ENCODE measurements at regions not wholly inside any gene's neighbourhood (a gene's known extent, or its start where the extent isn't known, plus 50 kb on each side); places are given as distances from the start of the nearest gene placed in this dataset.
"Not testable (repeated sequence)": the region's sequence is repeated elsewhere in the genome, so short reads cannot be mapped to it uniquely, and the experiment has no call there.

DNA sequence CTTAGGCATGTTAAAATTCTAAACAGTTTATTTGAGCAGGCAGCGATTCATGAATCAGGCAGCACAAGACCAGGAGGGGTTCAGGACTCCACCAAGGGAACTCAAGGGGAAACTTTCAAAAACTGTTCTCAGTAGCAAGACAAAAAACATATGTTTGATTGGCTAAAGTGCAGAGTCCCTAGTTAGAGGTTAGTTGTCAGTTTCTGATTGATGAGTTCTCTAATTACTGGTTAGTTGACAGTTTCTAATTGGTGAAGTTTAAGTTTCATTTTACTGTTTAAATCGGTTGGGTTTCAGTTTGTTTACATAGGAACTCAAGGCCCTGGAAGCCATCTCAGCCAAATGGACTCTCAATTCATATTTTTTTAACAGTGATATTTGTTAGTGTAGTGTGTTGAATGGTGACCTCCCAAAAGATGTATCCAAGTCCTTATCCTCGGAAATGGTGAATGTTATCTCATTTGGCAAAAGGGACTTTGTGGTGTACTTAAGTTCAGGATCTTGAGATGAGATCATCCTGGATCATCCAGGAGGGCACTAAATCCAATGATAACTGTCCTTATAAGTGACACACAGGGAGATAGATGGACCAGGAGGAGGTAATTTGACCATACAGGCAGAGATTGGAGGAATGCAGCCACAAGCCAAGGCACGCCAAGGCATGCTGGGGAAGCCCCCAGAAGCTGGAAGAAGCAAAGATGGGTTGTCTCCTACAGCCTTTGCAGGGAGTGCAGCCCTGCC lies 219.2 kb upstream of the RAI14 start:
- no peaks in the 10 kb centered on the region for H3K9me3 ChIP-seq (ENCODE audit: control insufficient read depth, low read length)
- H3K4me1 ChIP-seq (ENCODE audit: control insufficient read depth, insufficient read depth, low read length), result no peaks in the 10 kb centered on the region
- no peak overlapping the region for H3K4me3 ChIP-seq (ENCODE audit: low read length)
- no peaks in the 10 kb centered on the region for H3K36me3 ChIP-seq (ENCODE audit: control insufficient read depth, insufficient read depth, low read length)
- H3K9ac ChIP-seq (ENCODE audit: low read length), result no peak overlapping the region
- H3K27me3 ChIP-seq (ENCODE audit: control insufficient read depth, insufficient read depth, low read length), result no peaks in the 10 kb centered on the region

DNA sequence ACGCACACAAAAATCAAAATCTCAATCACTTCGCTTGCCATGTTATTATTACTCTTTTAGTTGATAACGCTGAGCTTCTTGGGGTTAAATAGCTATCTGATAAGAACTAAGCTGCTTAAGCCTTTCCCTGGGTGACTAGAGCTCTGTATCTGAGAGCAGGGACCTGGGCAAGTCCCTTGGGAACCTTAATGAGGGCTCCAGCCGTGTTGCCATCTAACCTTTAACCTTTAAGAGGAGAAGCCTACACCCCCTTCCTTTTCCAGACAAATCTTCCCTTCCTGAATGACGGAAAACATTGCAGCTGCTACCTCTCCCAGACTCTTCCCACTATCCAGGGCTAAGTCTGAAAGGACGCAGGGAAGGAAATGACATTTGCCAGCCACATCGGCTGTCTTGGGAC lies 216.5 kb upstream of the RAI14 start:
- H3K9me3 ChIP-seq (ENCODE audit: control insufficient read depth, low read length), result no peaks in the 10 kb centered on the region
- H3K9ac ChIP-seq (ENCODE audit: low read length), result no peak overlapping the region
- H3K4me3 ChIP-seq (ENCODE audit: low read length), result no peak overlapping the region
- H3K4me1 ChIP-seq (ENCODE audit: control insufficient read depth, insufficient read depth, low read length), result no peaks in the 10 kb centered on the region
- H3K36me3 ChIP-seq (ENCODE audit: control insufficient read depth, insufficient read depth, low read length), result no peaks in the 10 kb centered on the region
- H3K27me3 ChIP-seq (ENCODE audit: control insufficient read depth, insufficient read depth, low read length), result no peaks in the 10 kb centered on the region

DNA sequence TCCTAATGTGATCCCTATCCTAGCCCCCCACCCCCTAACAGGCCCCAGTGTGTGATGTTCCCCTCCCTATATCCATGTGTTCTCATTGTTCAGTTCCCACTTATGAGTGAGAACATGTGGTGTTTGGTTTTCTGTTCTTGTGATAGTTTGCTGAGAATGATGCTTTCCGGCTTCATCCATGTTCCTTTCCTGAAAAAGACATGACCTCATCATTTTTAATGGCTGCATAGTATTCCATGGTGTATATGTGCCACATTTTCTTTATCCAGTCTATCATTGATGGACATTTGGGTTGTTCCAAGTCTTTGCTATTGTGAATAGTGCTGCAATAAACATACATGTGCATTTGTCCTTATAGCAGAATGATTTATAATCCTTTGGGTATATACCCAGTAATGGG lies 214.4 kb upstream of the RAI14 start:
- not testable (repeated sequence) for H3K27me3 ChIP-seq (ENCODE audit: control insufficient read depth, insufficient read depth, low read length); H3K9me3 ChIP-seq (ENCODE audit: control insufficient read depth, low read length); H3K4me3 ChIP-seq (ENCODE audit: low read length); H3K4me1 ChIP-seq (ENCODE audit: control insufficient read depth, insufficient read depth, low read length); H3K36me3 ChIP-seq (ENCODE audit: control insufficient read depth, insufficient read depth, low read length); H3K9ac ChIP-seq (ENCODE audit: low read length)

DNA sequence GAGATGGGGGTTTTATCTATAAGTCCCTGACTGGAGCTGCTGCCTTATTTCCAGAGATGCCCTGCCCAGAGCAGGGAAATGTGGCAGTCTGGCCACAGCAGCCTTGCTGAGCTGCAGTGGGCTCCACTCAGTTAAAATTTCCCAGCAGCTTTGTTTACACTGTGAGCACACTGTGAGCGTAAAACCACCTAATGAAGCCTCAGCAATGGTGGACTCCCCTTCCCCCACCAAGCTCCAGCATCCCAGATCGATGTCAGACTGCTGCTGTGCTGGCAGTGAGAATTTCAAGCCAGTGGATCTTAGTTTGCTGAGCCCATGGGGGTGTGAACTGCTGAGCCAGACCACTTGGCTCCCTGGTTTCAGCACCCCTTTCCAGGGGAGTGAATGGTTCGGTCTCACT lies 208.7 kb upstream of the RAI14 start:
- Histone ChIP-seq H3K4me1 (ENCODE audit: control insufficient read depth, insufficient read depth, low read length) (peaks cover 7% of the 10 kb centered on the region), H3K27me3 (ENCODE audit: control insufficient read depth, insufficient read depth, low read length) (no peaks in the 10 kb centered on the region)

DNA sequence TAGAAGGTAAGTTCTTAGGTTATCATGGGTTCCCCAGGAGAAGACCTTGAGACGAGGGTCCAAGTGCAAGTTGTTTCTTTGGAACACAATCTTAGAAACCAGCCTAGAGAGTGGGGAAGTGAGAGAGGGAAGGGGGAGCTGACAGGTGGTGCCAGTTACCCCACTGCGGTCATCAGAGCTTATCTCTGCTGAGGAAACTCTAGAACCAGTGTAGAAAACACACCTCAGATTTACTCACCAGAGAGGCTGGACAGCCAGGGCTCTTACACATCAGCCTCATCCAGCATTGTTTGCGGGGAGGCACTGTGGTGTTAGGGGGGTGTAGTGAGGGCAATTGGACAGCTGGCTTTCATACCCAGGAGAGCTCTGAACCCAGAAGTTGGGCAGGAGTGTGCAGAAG lies 206.5 kb upstream of the RAI14 start:
- no peaks in the 10 kb centered on the region for H3K9me3 ChIP-seq (ENCODE audit: control insufficient read depth, low read length)
- H3K27me3 ChIP-seq (ENCODE audit: control insufficient read depth, insufficient read depth, low read length), result no peaks in the 10 kb centered on the region
- no peaks in the 10 kb centered on the region for H3K36me3 ChIP-seq (ENCODE audit: control insufficient read depth, insufficient read depth, low read length)
- H3K9ac ChIP-seq (ENCODE audit: low read length), result no peak overlapping the region
- H3K4me1 ChIP-seq (ENCODE audit: control insufficient read depth, insufficient read depth, low read length), result peaks cover 7% of the 10 kb centered on the region
- H3K4me3 ChIP-seq (ENCODE audit: low read length), result no peak overlapping the region

More for the DNA sequence above, 208.7 kb upstream of the RAI14 start:
- Histone ChIP-seq H3K9ac (ENCODE audit: low read length) (no peak overlapping the region), H3K9me3 (ENCODE audit: control insufficient read depth, low read length) (no peaks in the 10 kb centered on the region), H3K36me3 (ENCODE audit: control insufficient read depth, insufficient read depth, low read length) (no peaks in the 10 kb centered on the region), H3K4me3 (ENCODE audit: low read length) (no peak overlapping the region)

DNA sequence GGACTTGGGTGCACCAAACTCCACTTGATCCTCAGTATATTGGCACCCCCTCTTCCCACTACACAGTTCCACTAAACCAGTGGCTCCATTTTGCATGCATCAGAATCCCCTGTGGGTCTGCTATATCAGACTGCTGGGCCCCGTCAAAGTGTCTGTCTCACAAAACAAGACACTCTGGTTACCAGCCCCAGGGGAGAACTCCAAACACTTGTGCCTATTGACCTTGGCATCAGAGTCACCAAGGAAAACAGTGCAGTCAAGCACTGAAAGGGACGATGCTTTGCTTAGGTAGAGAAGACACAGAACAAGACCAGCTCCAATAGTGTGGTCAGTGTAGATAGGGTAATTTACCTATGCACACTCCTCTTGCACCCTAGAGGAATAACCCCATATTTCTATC lies 205.8 kb upstream of the RAI14 start:
- H3K36me3 ChIP-seq (ENCODE audit: control insufficient read depth, insufficient read depth, low read length), result no peaks in the 10 kb centered on the region
- no peaks in the 10 kb centered on the region for H3K27me3 ChIP-seq (ENCODE audit: control insufficient read depth, insufficient read depth, low read length)

DNA sequence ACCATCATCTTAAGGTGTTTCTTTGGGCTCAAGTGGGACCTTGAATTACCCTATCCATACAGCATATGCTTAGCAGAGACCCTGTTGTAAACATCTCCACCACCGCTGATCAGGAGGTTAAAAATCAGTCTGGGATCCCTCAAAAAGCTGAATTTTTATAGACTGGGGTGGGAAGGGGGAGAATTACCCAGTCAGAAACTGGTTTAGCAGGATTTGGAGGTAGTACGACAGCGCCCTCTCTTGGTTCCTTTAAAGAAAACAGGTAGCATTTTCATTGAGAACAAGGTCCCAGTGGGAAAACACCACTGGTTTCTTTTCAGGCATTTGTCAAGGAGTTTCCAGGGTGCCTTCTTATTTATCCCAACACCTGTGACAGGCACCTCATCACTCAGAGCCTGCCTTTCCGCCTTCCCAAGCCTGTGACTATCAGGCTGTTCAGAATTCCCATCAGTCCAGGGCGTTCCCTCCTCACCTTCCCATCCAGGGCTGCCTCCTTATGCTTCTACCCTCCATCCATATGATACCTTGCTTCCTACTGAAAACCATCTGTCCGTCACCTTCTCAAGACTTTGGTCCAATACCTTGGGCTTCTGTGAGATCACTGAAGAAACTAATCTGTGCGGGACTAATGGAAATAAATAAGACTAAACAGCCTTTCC lies 203.8 kb upstream of the RAI14 start:
- no peak overlapping the region for H3K9ac ChIP-seq (ENCODE audit: low read length)
- H3K4me3 ChIP-seq (ENCODE audit: low read length), result no peak overlapping the region
- peaks cover 7% of the 10 kb centered on the region for H3K4me1 ChIP-seq (ENCODE audit: control insufficient read depth, insufficient read depth, low read length)
- H3K27me3 ChIP-seq (ENCODE audit: control insufficient read depth, insufficient read depth, low read length), result no peaks in the 10 kb centered on the region
- no peaks in the 10 kb centered on the region for H3K9me3 ChIP-seq (ENCODE audit: control insufficient read depth, low read length)
- H3K36me3 ChIP-seq (ENCODE audit: control insufficient read depth, insufficient read depth, low read length), result no peaks in the 10 kb centered on the region

More for the DNA sequence above, 205.8 kb upstream of the RAI14 start:
- Histone ChIP-seq H3K4me3 (ENCODE audit: low read length) (no peak overlapping the region), H3K9me3 (ENCODE audit: control insufficient read depth, low read length) (no peaks in the 10 kb centered on the region), H3K9ac (ENCODE audit: low read length) (no peak overlapping the region), H3K4me1 (ENCODE audit: control insufficient read depth, insufficient read depth, low read length) (peaks cover 7% of the 10 kb centered on the region)

DNA sequence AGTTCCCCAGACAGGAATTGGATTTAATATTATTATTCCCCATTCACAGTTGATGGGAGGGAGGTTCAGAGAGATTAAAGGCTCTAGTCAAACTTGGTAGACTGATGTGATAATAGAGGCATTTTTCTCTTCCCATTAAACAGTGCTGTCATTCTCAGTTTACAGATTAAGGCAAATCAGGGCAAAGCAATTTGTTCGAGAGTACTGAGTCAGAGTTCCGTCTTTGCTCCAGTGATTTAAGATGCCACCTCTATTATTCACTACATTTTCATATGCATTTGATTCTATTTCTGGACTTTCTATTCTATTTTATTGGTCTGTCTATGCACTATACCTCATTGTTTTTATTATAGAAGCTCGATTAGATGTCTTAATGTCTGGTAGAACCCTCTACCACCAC lies 201.0 kb upstream of the RAI14 start:
- no peaks in the 10 kb centered on the region for H3K27me3 ChIP-seq (ENCODE audit: control insufficient read depth, insufficient read depth, low read length)
- H3K4me1 ChIP-seq (ENCODE audit: control insufficient read depth, insufficient read depth, low read length), result peaks cover 7% of the 10 kb centered on the region
- no peaks in the 10 kb centered on the region for H3K9me3 ChIP-seq (ENCODE audit: control insufficient read depth, low read length)
- H3K36me3 ChIP-seq (ENCODE audit: control insufficient read depth, insufficient read depth, low read length), result no peaks in the 10 kb centered on the region
- H3K9ac ChIP-seq (ENCODE audit: low read length), result no peak overlapping the region
- H3K4me3 ChIP-seq (ENCODE audit: low read length), result no peak overlapping the region

DNA sequence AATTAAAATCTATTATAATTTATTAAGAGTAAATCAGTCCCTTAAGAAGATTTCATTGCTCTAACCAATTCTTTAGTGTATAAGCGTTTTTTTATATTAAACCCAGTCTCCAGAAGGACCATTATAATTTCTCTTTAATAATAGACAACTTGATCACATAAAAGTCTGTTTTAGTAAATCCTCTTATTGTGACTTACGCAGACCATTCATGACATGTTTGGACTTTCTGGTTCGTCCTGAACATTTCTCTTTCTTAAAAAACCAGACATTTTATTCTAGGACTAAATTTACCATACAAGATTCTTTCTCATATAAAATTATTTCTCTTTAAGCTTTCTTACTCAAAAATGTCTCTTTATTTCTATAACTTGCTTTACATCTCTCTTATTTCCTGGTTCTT lies 196.2 kb upstream of the RAI14 start:
- Histone ChIP-seq H3K4me1 (ENCODE audit: control insufficient read depth, insufficient read depth, low read length) (no peaks in the 10 kb centered on the region), H3K36me3 (ENCODE audit: control insufficient read depth, insufficient read depth, low read length) (no peaks in the 10 kb centered on the region), H3K9me3 (ENCODE audit: control insufficient read depth, low read length) (no peaks in the 10 kb centered on the region), H3K4me3 (ENCODE audit: low read length) (no peak overlapping the region), H3K27me3 (ENCODE audit: control insufficient read depth, insufficient read depth, low read length) (no peaks in the 10 kb centered on the region), H3K9ac (ENCODE audit: low read length) (no peak overlapping the region)

DNA sequence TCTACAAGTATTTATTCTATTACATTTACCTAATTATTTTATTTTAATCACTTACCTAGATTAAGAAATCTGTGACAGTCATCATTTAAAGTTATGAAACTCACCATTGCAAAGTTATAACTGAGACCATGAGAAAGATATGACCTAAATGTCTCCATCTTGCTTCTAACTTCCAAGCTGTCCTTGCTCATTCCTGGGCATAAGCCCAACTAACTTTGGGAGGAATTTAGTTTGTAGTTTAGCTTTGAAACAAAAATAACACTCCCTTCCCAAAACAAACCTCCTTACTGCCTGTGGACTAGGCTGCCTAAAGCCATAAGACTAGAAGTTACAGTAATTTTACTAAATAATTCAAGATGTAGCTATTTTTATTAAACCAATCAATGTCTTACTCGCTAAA lies 195.6 kb upstream of the RAI14 start:
- no peaks in the 10 kb centered on the region for H3K36me3 ChIP-seq (ENCODE audit: control insufficient read depth, insufficient read depth, low read length)
- no peak overlapping the region for H3K4me3 ChIP-seq (ENCODE audit: low read length)
- no peaks in the 10 kb centered on the region for H3K27me3 ChIP-seq (ENCODE audit: control insufficient read depth, insufficient read depth, low read length)
- no peaks in the 10 kb centered on the region for H3K9me3 ChIP-seq (ENCODE audit: control insufficient read depth, low read length)
- H3K9ac ChIP-seq (ENCODE audit: low read length), result no peak overlapping the region
- no peaks in the 10 kb centered on the region for H3K4me1 ChIP-seq (ENCODE audit: control insufficient read depth, insufficient read depth, low read length)

DNA sequence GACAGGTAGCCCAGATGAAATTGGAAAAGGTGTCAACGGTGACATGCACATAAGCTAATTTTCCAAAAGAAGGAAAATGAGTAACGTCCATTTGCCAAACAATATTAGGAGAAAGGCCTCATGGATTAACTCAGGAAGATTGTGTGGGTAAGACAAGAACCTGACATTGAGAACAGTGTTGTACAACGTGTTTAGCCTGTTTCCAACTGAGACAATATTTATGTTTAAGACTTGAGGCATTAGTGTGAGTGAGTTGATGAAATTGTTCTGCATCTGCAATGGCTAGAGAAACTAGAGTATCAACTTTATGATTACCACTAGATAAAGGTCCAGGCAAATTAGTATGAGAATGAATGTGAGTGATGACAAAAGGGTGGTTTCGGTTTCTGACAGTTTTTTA lies 191.3 kb upstream of the RAI14 start:
- Histone ChIP-seq H3K9ac (ENCODE audit: low read length) (no peak overlapping the region), H3K9me3 (ENCODE audit: control insufficient read depth, low read length) (no peaks in the 10 kb centered on the region), H3K4me3 (ENCODE audit: low read length) (no peak overlapping the region), H3K4me1 (ENCODE audit: control insufficient read depth, insufficient read depth, low read length) (peaks cover 21% of the 10 kb centered on the region), H3K27me3 (ENCODE audit: control insufficient read depth, insufficient read depth, low read length) (no peaks in the 10 kb centered on the region), H3K36me3 (ENCODE audit: control insufficient read depth, insufficient read depth, low read length) (no peaks in the 10 kb centered on the region)

DNA sequence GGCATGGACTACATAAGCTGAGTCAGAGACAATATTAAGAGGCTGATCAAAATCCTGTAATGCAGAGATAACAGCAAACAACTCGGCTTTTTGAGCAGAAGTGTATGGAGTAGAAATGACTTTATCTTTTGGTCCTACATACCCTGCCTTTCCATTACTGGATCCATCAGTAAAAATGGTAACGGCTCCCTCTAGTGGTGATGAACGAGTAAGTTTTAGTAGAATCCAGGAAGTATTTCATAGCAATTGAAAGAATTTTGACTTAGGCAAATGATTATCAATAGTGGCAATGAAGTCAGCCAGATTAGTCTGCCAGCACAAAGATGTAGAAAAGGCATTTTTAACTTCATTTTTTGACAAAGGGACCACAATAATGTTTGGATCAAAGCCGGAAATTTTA lies 190.8 kb upstream of the RAI14 start:
- not testable (repeated sequence) for H3K9me3 ChIP-seq (ENCODE audit: control insufficient read depth, low read length); H3K4me3 ChIP-seq (ENCODE audit: low read length); H3K36me3 ChIP-seq (ENCODE audit: control insufficient read depth, insufficient read depth, low read length); H3K27me3 ChIP-seq (ENCODE audit: control insufficient read depth, insufficient read depth, low read length)
- H3K9ac ChIP-seq (ENCODE audit: low read length), result peak overlapping the region; percentile 44
- H3K4me1 ChIP-seq (ENCODE audit: control insufficient read depth, insufficient read depth, low read length), result peaks cover 21% of the 10 kb centered on the region
